Thyroid gland (tissue), 4 donors: ENCODE measurements at regions not wholly inside any gene's neighbourhood (a gene's known extent, or its start where the extent isn't known, plus 50 kb on each side); places are given as distances from the start of the nearest gene placed in this dataset.

Experiments used
- DNase-seq, 2 donors: peaks; one replicate each; pipeline ENCODE4 v3.0.0-alpha.2; 2019
- H3K27ac ChIP-seq, 3 donors: fragments of 200-600 bp; sonication (generic); 1 replicate in 2 of 3; 2 replicates in 1 of 3; pipeline ENCODE4 v1.5.1; 2016 to 2019; ENCODE audit warnings: mild to moderate bottlenecking in 1 of 3, moderate library complexity in 1 of 3
- H3K27me3 ChIP-seq: fragments of 200-600 bp; sonication (generic); one replicate; pipeline ENCODE4 v1.5.1; 2019
- H3K36me3 ChIP-seq, 2 donors: fragments of 200-600 bp; sonication (generic); one replicate each; pipeline ENCODE4 v1.5.1; 2016 to 2019
- H3K4me1 ChIP-seq, 2 donors: fragments of 200-600 bp; sonication (generic); one replicate each; pipeline ENCODE4 v1.5.1; 2017 to 2019
- H3K4me3 ChIP-seq, 3 donors: fragments of 200-600 bp; sonication (generic); replicated peaks in 1 of 3; 1 replicate in 2 of 3; 2 replicates in 1 of 3; pipeline ENCODE4 v1.5.1; 2016; ENCODE audit warnings: mild to moderate bottlenecking in 1 of 3
- H3K9me3 ChIP-seq: fragments of 200-600 bp; sonication (generic); one replicate; pipeline ENCODE4 v1.5.1; 2017
- CTCF ChIP-seq, 6 experiments: fragments of 200-600 bp in 3 of 6; fragments of 450-650 bp in 3 of 6; sonication (generic) in 3 of 6; IDR thresholded peaks; one replicate each; pipeline ENCODE4 v1.5.1; 2016 to 2019; ENCODE audit warnings: antibody characterized with exemption in 6 of 6, mild to moderate bottlenecking in 2 of 6, inconsistent platforms in 1 of 6, moderate library complexity in 1 of 6
- POLR2A ChIP-seq, 2 donors: fragments of 450-650 bp; IDR thresholded peaks; one replicate each; pipeline ENCODE4 v1.6.1; 2017; ENCODE audit warnings: antibody characterized with exemption in 2 of 2, mild to moderate bottlenecking in 2 of 2, moderate library complexity in 1 of 2
- WGBS, 2 donors: methylation state at CpG; one replicate each; pipeline ENCODE4 v1.1.5; 2017; 5-methylcytosine and 5-hydroxymethylcytosine counted together
- intact Hi-C: fragments of 100-400 bp; cut with DNase I; formaldehyde crosslinking; loops from one replicate; pipeline ENCODE4 v1.15.1; 2023

- no peaks in the 10 kb centered on the region for H3K4me1 ChIP-seq
- H3K27me3 ChIP-seq, result no peaks in the 10 kb centered on the region
- no peak for DNase-seq
- no peak for TF ChIP-seq CTCF (IDR thresholded peaks at IDR 0.05)
- no peak for TF ChIP-seq POLR2A (IDR thresholded peaks at IDR 0.05)
- H3K4me3 ChIP-seq, result no peak overlapping the region
- no peaks in the 10 kb centered on the region for H3K9me3 ChIP-seq
- H3K36me3 ChIP-seq, result no peaks in the 10 kb centered on the region
- no peak overlapping the region for H3K27ac ChIP-seq
- intact Hi-C loops, result no loop called here
- WGBS, 2 donors, result 72 to 90% methylated on average over 13 of the region's 13 CpGs
These were observed 64.1 kb upstream of the IRX4 start for GRCh38 chr5:1946776-1947175.

GRCh38 chr5:1946122-1946677 lies 63.5 kb upstream of the IRX4 start:
- no peak overlapping the region for H3K4me3 ChIP-seq
- H3K27me3 ChIP-seq, result no peaks in the 10 kb centered on the region
- H3K27ac ChIP-seq, result no peak overlapping the region
- no peaks in the 10 kb centered on the region for H3K9me3 ChIP-seq
- H3K4me1 ChIP-seq, result no peaks in the 10 kb centered on the region
- no peak for TF ChIP-seq POLR2A (IDR thresholded peaks at IDR 0.05)
- no peak for TF ChIP-seq CTCF (IDR thresholded peaks at IDR 0.05)
- intact Hi-C loops, result no loop called here
- WGBS, 2 donors, result 85 to 86% methylated on average over 17 of the region's 17 CpGs
- no peak for DNase-seq
- no peaks in the 10 kb centered on the region for H3K36me3 ChIP-seq

GRCh38 chr5:1945606-1946005 lies 62.9 kb upstream of the IRX4 start:
- no peaks in the 10 kb centered on the region for H3K36me3 ChIP-seq
- WGBS, 2 donors, result 77 to 82% methylated on average over 10 to 12 of the region's 13 CpGs
- TF ChIP-seq CTCF (IDR thresholded peaks at IDR 0.05), result no peak
- TF ChIP-seq POLR2A (IDR thresholded peaks at IDR 0.05), result no peak
- H3K9me3 ChIP-seq, result no peaks in the 10 kb centered on the region
- H3K27me3 ChIP-seq, result no peaks in the 10 kb centered on the region
- no peak overlapping the region for H3K4me3 ChIP-seq
- no peak overlapping the region for H3K27ac ChIP-seq
- no peak for DNase-seq
- no peaks in the 10 kb centered on the region for H3K4me1 ChIP-seq
- intact Hi-C loops, result no loop called here

GRCh38 chr5:1944408-1944807 lies 61.7 kb upstream of the IRX4 start:
- Histone ChIP-seq H3K36me3 (no peaks in the 10 kb centered on the region), H3K4me3 (no peak overlapping the region), H3K27ac (no peak overlapping the region), H3K27me3 (no peaks in the 10 kb centered on the region), H3K9me3 (no peaks in the 10 kb centered on the region), H3K4me1 (no peaks in the 10 kb centered on the region)
- intact Hi-C loops, result no loop called here
- DNase-seq, result no peak
- TF ChIP-seq POLR2A (IDR thresholded peaks at IDR 0.05), result no peak
- no peak for TF ChIP-seq CTCF (IDR thresholded peaks at IDR 0.05)
- 72 to 75% methylated on average over 10 of the region's 10 CpGs for WGBS, 2 donors

- no peak for TF ChIP-seq POLR2A (IDR thresholded peaks at IDR 0.05)
- no peak for TF ChIP-seq CTCF (IDR thresholded peaks at IDR 0.05)
- Histone ChIP-seq H3K27me3 (no peaks in the 10 kb centered on the region), H3K36me3 (no peaks in the 10 kb centered on the region), H3K4me3 (no peak overlapping the region), H3K4me1 (no peaks in the 10 kb centered on the region), H3K27ac (no peak overlapping the region), H3K9me3 (no peaks in the 10 kb centered on the region)
- intact Hi-C loops, result no loop called here
- DNase-seq, result no peak
- 93 to 94% methylated on average over 11 of the region's 11 CpGs for WGBS, 2 donors
These were observed 60.8 kb upstream of the IRX4 start for GRCh38 chr5:1943481-1943880.
